ENCODE measurements at regions not wholly inside any gene's neighbourhood (a gene's known extent, or its start where the extent isn't known, plus 50 kb on each side); places are given as distances from the start of the nearest gene placed in this dataset.

DNA sequence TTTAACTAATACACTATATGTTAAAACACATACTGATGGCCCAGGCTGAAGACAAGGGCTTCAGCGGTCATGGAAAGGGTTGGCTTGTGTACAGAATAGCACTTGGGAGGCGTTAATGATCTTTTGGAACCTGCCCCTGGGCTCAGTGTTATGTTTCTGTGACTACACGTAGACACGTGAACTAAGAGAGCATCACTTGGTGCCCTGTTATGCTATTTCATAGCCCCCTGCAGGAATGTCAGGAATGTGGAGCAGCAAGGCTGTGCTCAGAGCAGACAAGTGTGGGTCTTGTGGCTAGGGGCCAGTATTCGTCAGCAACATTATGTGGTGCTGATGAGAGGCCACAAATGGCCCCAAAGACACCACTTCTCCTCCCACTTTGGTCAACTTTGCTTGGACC is 132.4 kb downstream of the MAP3K21 start:
- H3K9me3 ChIP-seq: no peaks in the 10 kb centered on the region
- no peak overlapping the region for H3K4me3 ChIP-seq
- no peaks in the 10 kb centered on the region for H3K4me1 ChIP-seq
- H3K27ac ChIP-seq: no peak overlapping the region
- 56 to 83% (median 60%) methylated on average over 5 of the region's 5 CpGs for WGBS, 5 donors
- H3K36me3 ChIP-seq: no peaks in the 10 kb centered on the region
- H3K27me3 ChIP-seq: no peaks in the 10 kb centered on the region
- intact Hi-C loops (cut with DNase I; ENCODE audit: low total_unique reads): no loop called here
- no peak for DNase-seq
- TF ChIP-seq EP300 (IDR thresholded peaks at IDR 0.05): no peak
- TF ChIP-seq POLR2AphosphoS5 (IDR thresholded peaks at IDR 0.05): no peak
- TF ChIP-seq POLR2A (IDR thresholded peaks at IDR 0.05): no peak
- no peak for TF ChIP-seq CTCF (IDR thresholded peaks at IDR 0.05)

- intact Hi-C loops (cut with DNase I; ENCODE audit: low total_unique reads): no loop called here
- WGBS, 5 donors: 56 to 62% (median 58%) methylated on average over 4 of the region's 4 CpGs
- Histone ChIP-seq H3K9me3 (peaks cover 0 to 7% (median 6%) of the 10 kb centered on the region in 4 donors), H3K4me1 (no peaks in the 10 kb centered on the region), H3K4me3 (no peak overlapping the region), H3K27me3 (no peaks in the 10 kb centered on the region), H3K27ac (no peak overlapping the region), H3K36me3 (no peaks in the 10 kb centered on the region)
- TF ChIP-seq POLR2A (IDR thresholded peaks at IDR 0.05): no peak
- no peak for TF ChIP-seq POLR2AphosphoS5 (IDR thresholded peaks at IDR 0.05)
- TF ChIP-seq EP300 (IDR thresholded peaks at IDR 0.05): no peak
- no peak for TF ChIP-seq CTCF (IDR thresholded peaks at IDR 0.05)
- DNase-seq: no peak
Measured at GRCh38 chr1:233460692-233461091, 133.2 kb downstream of the MAP3K21 start.

DNA sequence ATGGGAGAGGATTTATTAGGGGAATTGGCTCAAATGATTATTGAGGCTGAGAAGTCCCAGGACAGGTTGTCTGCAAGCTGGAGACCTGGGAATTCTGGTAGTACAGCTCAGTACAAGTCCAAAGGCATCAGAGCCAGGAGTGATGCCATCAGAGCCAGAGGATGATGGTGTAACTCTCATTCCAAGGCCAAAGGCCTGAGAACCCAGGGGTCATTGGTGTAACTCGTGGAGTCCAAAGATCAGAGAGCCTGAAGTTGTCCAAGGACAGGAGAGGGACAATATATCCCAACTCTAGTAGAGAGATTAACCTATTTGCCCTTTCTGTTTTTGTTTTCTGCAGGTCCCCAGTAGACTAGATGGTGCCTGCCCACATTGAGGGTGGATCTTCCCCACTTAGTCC is 134.3 kb downstream of the MAP3K21 start:
- DNase-seq: no peak
- WGBS, 5 donors: 45 to 89% (median 55%) methylated on average over 1 of the region's 1 CpG
- TF ChIP-seq POLR2AphosphoS5 (IDR thresholded peaks at IDR 0.05) (no peak), CTCF (IDR thresholded peaks at IDR 0.05) (no peak), POLR2A (IDR thresholded peaks at IDR 0.05) (no peak), EP300 (IDR thresholded peaks at IDR 0.05) (no peak)
- no peaks in the 10 kb centered on the region for H3K36me3 ChIP-seq
- H3K4me1 ChIP-seq: no peaks in the 10 kb centered on the region
- H3K9me3 ChIP-seq: peaks cover 0 to 12% (median 11%) of the 10 kb centered on the region in 4 donors
- H3K27ac ChIP-seq: no peak overlapping the region
- intact Hi-C loops (cut with DNase I; ENCODE audit: low total_unique reads): no loop called here
- no peak overlapping the region for H3K4me3 ChIP-seq
- no peaks in the 10 kb centered on the region for H3K27me3 ChIP-seq

DNA sequence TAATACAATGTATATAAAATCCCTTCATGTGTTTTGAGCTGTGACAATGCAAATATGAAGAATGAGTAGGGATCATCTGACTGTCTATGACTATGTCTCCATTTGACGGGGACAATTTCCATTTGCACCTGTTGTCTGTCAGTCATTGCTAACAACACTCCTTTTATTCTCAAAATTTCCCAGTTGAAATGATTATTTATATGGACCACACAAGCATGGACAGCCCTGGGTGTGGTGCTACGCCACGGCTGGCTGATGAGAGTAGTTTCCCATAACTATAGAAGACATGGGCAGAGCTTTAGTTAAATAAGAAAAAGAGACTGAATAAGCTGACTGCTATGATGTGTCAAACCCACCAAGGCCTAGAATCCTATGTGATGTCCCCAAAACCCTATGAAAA is 135.8 kb downstream of the MAP3K21 start:
- TF ChIP-seq POLR2AphosphoS5 (IDR thresholded peaks at IDR 0.05) (no peak), CTCF (IDR thresholded peaks at IDR 0.05) (no peak), EP300 (IDR thresholded peaks at IDR 0.05) (no peak), POLR2A (IDR thresholded peaks at IDR 0.05) (no peak)
- Histone ChIP-seq H3K36me3 (no peaks in the 10 kb centered on the region), H3K9me3 (peaks cover 0 to 12% (median 11%) of the 10 kb centered on the region in 4 donors), H3K27me3 (no peaks in the 10 kb centered on the region), H3K27ac (no peak overlapping the region), H3K4me1 (no peaks in the 10 kb centered on the region), H3K4me3 (no peak overlapping the region)
- intact Hi-C loops (cut with DNase I; ENCODE audit: low total_unique reads): no loop called here
- no peak for DNase-seq
- 92 to 94% (median 93%) methylated on average over 3 of the region's 3 CpGs for WGBS, 5 donors
